ENCODE measurements at regions not wholly inside any gene's neighbourhood (a gene's known extent, or its start where the extent isn't known, plus 50 kb on each side); places are given as distances from the start of the nearest gene placed in this dataset.

GRCh38 chr12:45549337-45549902 is 180.1 kb upstream of the ARID2 start:
- no peak overlapping the region for H3K27ac ChIP-seq
- TF ChIP-seq ZFX (IDR thresholded peaks at IDR 0.05): no peak
- TF ChIP-seq, protein P1, sequence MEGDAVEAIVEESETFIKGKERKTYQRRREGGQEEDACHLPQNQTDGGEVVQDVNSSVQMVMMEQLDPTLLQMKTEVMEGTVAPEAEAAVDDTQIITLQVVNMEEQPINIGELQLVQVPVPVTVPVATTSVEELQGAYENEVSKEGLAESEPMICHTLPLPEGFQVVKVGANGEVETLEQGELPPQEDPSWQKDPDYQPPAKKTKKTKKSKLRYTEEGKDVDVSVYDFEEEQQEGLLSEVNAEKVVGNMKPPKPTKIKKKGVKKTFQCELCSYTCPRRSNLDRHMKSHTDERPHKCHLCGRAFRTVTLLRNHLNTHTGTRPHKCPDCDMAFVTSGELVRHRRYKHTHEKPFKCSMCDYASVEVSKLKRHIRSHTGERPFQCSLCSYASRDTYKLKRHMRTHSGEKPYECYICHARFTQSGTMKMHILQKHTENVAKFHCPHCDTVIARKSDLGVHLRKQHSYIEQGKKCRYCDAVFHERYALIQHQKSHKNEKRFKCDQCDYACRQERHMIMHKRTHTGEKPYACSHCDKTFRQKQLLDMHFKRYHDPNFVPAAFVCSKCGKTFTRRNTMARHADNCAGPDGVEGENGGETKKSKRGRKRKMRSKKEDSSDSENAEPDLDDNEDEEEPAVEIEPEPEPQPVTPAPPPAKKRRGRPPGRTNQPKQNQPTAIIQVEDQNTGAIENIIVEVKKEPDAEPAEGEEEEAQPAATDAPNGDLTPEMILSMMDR (conservative IDR thresholded peaks at IDR 0.05): no peak; the same call in 1 of the 2 replicates

- TF ChIP-seq ZFX (IDR thresholded peaks at IDR 0.05): no peak
- TF ChIP-seq, protein P1 (conservative IDR thresholded peaks at IDR 0.05): no peak
These were observed 176.3 kb upstream of the ARID2 start for GRCh38 chr12:45553204-45553603.

GRCh38 chr12:45557016-45557415 is 172.5 kb upstream of the ARID2 start:
- H3K27ac ChIP-seq: no peak overlapping the region
- no peak for TF ChIP-seq ZFX (IDR thresholded peaks at IDR 0.05)
- TF ChIP-seq, protein P1 (conservative IDR thresholded peaks at IDR 0.05): no peak

More at GRCh38 chr12:45553204-45553603, 176.3 kb upstream of the ARID2 start:
- H3K27ac ChIP-seq: no peak overlapping the region

DNA sequence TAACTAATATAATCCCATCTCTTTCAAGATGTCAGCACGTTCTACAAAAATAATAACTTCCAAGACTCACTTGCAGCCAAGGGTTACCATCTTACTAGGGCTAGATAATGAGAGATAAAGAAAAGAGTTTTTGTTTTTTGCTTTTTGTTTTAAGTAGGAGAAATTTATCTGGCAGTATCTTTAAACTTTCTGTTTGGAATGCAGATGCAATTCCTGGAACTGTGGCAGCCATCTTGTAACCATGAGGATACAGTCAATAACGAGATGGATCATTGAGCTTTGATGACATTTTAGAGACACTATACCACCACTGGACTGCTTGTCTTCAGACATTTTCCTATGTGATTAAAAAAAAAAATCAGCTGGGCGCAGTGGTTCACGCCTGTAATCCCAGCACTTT is 171.2 kb upstream of the ARID2 start:
- no peak for TF ChIP-seq ZFX (IDR thresholded peaks at IDR 0.05)
- TF ChIP-seq, protein P1 (conservative IDR thresholded peaks at IDR 0.05): no peak

GRCh38 chr12:45559537-45559936 is 170.0 kb upstream of the ARID2 start:
- no peak for TF ChIP-seq ZFX (IDR thresholded peaks at IDR 0.05)
- TF ChIP-seq, protein P1 (conservative IDR thresholded peaks at IDR 0.05): no peak
- no peak overlapping the region for H3K27ac ChIP-seq

More for the DNA sequence above, 171.2 kb upstream of the ARID2 start:
- no peak overlapping the region for H3K27ac ChIP-seq

GRCh38 chr12:45560689-45561088 is 168.8 kb upstream of the ARID2 start:
- no peak overlapping the region for H3K27ac ChIP-seq
- TF ChIP-seq ZFX (IDR thresholded peaks at IDR 0.05): no peak
- TF ChIP-seq, protein P1 (conservative IDR thresholded peaks at IDR 0.05): no peak

DNA sequence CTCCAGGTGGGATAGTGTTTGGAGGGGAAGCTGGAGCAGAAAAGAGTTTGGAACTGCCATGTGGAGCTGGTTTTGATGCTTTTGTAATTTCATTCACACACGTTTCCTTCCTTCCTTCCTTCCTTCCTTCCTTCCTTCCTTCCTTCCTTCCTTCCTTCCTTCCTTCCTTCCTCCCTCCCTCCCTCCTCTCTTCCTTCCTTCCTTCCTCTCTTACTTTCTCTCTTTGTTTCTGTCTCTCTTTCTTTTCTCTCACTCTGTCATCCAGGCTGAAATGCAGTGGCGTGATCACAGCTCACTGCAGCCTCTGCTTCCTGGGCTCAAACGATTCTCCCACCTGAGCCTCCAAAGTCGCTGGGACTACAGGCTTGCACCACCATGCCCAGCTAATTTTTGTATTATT is 168.0 kb upstream of the ARID2 start:
- H3K27ac ChIP-seq: no peak overlapping the region
- TF ChIP-seq, protein P1 (conservative IDR thresholded peaks at IDR 0.05): no peak
- no peak for TF ChIP-seq ZFX (IDR thresholded peaks at IDR 0.05)
